ENCODE measurements at regions not wholly inside any gene's neighbourhood (a gene's known extent, or its start where the extent isn't known, plus 50 kb on each side); places are given as distances from the start of the nearest gene placed in this dataset.

- in situ Hi-C loops (cut with MboI; ENCODE audit: low sequenced_read_pairs, unreplicated experiment) = no loop called here
- TF ChIP-seq CTCF (IDR thresholded peaks at IDR 0.05; ENCODE audit: borderline replicate concordance, control extremely low read depth, extremely low read depth, insufficient read depth, missing control alignments) = no peak
- no peak for DNase-seq (ENCODE audit: low spot score)
These were observed 154.4 kb upstream of the COL3A1 start for GRCh38 chr2:188819792-188820191.

GRCh38 chr2:188820576-188820975, 153.6 kb upstream of the COL3A1 start:
- no peak for DNase-seq (ENCODE audit: low spot score)
- in situ Hi-C loops (cut with MboI; ENCODE audit: low sequenced_read_pairs, unreplicated experiment) = no loop called here
- no peak for TF ChIP-seq CTCF (IDR thresholded peaks at IDR 0.05; ENCODE audit: borderline replicate concordance, control extremely low read depth, extremely low read depth, insufficient read depth, missing control alignments)

- no peak for DNase-seq (ENCODE audit: low spot score)
- TF ChIP-seq CTCF (IDR thresholded peaks at IDR 0.05; ENCODE audit: borderline replicate concordance, control extremely low read depth, extremely low read depth, insufficient read depth, missing control alignments) = no peak
- in situ Hi-C loops (cut with MboI; ENCODE audit: low sequenced_read_pairs, unreplicated experiment) = no loop called here
These were observed 150.0 kb upstream of the COL3A1 start for GRCh38 chr2:188824125-188824524.

GRCh38 chr2:188833331-188833730, 140.8 kb upstream of the COL3A1 start:
- no peak for DNase-seq (ENCODE audit: low spot score)
- in situ Hi-C loops (cut with MboI; ENCODE audit: low sequenced_read_pairs, unreplicated experiment) = no loop called here
- TF ChIP-seq CTCF (IDR thresholded peaks at IDR 0.05; ENCODE audit: borderline replicate concordance, control extremely low read depth, extremely low read depth, insufficient read depth, missing control alignments) = no peak

- no peak for DNase-seq (ENCODE audit: low spot score)
- in situ Hi-C loops (cut with MboI; ENCODE audit: low sequenced_read_pairs, unreplicated experiment) = no loop called here
- no peak for TF ChIP-seq CTCF (IDR thresholded peaks at IDR 0.05; ENCODE audit: borderline replicate concordance, control extremely low read depth, extremely low read depth, insufficient read depth, missing control alignments)
These were observed 140.4 kb upstream of the COL3A1 start for GRCh38 chr2:188833799-188834198.

- in situ Hi-C loops (cut with MboI; ENCODE audit: low sequenced_read_pairs, unreplicated experiment) = no loop called here
- no peak for TF ChIP-seq CTCF (IDR thresholded peaks at IDR 0.05; ENCODE audit: borderline replicate concordance, control extremely low read depth, extremely low read depth, insufficient read depth, missing control alignments)
- no peak for DNase-seq (ENCODE audit: low spot score)
These were observed 139.2 kb upstream of the COL3A1 start for GRCh38 chr2:188835006-188835405.

- no peak for TF ChIP-seq CTCF (IDR thresholded peaks at IDR 0.05; ENCODE audit: borderline replicate concordance, control extremely low read depth, extremely low read depth, insufficient read depth, missing control alignments)
- no peak for DNase-seq (ENCODE audit: low spot score)
- in situ Hi-C loops (cut with MboI; ENCODE audit: low sequenced_read_pairs, unreplicated experiment) = no loop called here
These were observed 138.4 kb upstream of the COL3A1 start for GRCh38 chr2:188835821-188836220.

Measured in GM13976 (cell line).